Ishikawa (cell line): ENCODE measurements at regions not wholly inside any gene's neighbourhood (a gene's known extent, or its start where the extent isn't known, plus 50 kb on each side); places are given as distances from the start of the nearest gene placed in this dataset.

Experiments used
- CEBPB ChIP-seq: IDR thresholded peaks from 2 replicates; pipeline ENCODE4 v1.6.1; 2012
- CREB1 ChIP-seq: IDR thresholded peaks from 2 replicates; pipeline ENCODE4 v1.6.1; 2012; ENCODE audit warnings: low read depth
- EP300 ChIP-seq: IDR thresholded peaks from 2 replicates; pipeline ENCODE4 v1.6.1; 2012; ENCODE audit warnings: borderline replicate concordance
- FOXM1 ChIP-seq: IDR thresholded peaks from 2 replicates; pipeline ENCODE4 v1.6.1; 2012; ENCODE audit warnings: low read depth, borderline replicate concordance
- MAX ChIP-seq: IDR thresholded peaks from 2 replicates; pipeline ENCODE4 v1.6.1; 2012
- NFIC ChIP-seq: IDR thresholded peaks from 2 replicates; pipeline ENCODE4 v1.6.1; 2012
- RAD21 ChIP-seq: IDR thresholded peaks from 2 replicates; pipeline ENCODE4 v1.6.1; 2012; ENCODE audit warnings: low read depth
- REST ChIP-seq: IDR thresholded peaks from 2 replicates; pipeline ENCODE4 v1.6.1; 2012; ENCODE audit warnings: low read depth, mild to moderate bottlenecking
- TAF1 ChIP-seq: IDR thresholded peaks from 2 replicates; pipeline ENCODE4 v1.6.1; 2012; ENCODE audit warnings: low read depth, mild to moderate bottlenecking
- TF ChIP-seq, protein P1 (sequence below): IDR thresholded peaks from 2 replicates; pipeline ENCODE4 v1.6.1; 2012

DNA sequence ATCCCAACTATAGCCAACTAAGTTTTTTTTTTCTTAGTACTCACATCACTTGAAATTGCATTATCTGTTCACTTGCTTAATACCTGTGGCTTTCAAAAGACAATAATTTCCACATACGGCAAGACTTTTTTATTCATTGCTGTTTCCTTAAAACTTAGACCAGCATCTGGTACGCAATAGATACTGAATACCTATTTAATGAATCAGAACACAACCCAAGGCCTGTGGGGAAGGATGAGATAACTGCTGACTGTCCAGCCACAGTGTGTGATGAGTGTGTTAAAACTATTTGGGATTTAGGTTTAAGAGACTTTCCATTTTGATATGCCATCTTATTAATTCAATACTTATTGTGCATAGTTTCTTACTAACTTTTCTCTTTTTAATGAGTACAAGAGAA, 988.7 kb downstream of the NTRK3 start:
- no peak for TF ChIP-seq EP300
- no peak for TF ChIP-seq REST
- no peak for TF ChIP-seq TAF1
- no peak for TF ChIP-seq FOXM1
- TF ChIP-seq RAD21: no peak
- no peak for TF ChIP-seq CREB1
- no peak for TF ChIP-seq MAX
- TF ChIP-seq, protein P1, sequence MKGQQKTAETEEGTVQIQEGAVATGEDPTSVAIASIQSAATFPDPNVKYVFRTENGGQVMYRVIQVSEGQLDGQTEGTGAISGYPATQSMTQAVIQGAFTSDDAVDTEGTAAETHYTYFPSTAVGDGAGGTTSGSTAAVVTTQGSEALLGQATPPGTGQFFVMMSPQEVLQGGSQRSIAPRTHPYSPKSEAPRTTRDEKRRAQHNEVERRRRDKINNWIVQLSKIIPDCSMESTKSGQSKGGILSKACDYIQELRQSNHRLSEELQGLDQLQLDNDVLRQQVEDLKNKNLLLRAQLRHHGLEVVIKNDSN: no peak
- no peak for TF ChIP-seq CEBPB
- no peak for TF ChIP-seq NFIC
